GM12878 (cell line): ENCODE measurements at regions not wholly inside any gene's neighbourhood (a gene's known extent, or its start where the extent isn't known, plus 50 kb on each side); places are given as distances from the start of the nearest gene placed in this dataset.

Source experiments
- ATAC-seq: fragments of 200-7000 bp; cut with Tn5 transposase; 3 replicates; pipeline ENCODE4 v1.9.1; 2020; ENCODE audit warnings: mild to moderate bottlenecking, moderate library complexity
- BruUV-seq: library from RNA; stranded (reverse); fragments of 400-500 nt; replicated peaks from 2 replicates; lab custom pipeline; 2021; lab: Mats Ljungman, UMichigan
- CTCF ChIA-PET: fragments of 300-600 bp; sonication (Branson Sonifier 250); formaldehyde crosslinking; extraction: SDS; loops from one replicate; lab custom pipeline; 2021; ENCODE audit warnings: inconsistent platforms; lab: Yijun Ruan, JAX
- POLR2A ChIA-PET: fragments of 350-600 bp; formaldehyde crosslinking; extraction: SDS; loops from one replicate; lab custom pipeline; 2021; ENCODE audit warnings: inconsistent platforms; lab: Charles Lee
- RAD21 ChIA-PET: fragments of 300-600 bp; sonication (Branson Sonifier 250); formaldehyde crosslinking; loops from one replicate; lab custom pipeline; 2023; ENCODE audit warnings: antibody characterized with exemption; ENCODE audit not compliant: unreplicated experiment; lab: Charles Lee
- SMC1A ChIA-PET: fragments of 300-600 bp; sonication (Branson Sonifier 250); formaldehyde crosslinking; loops from one replicate; lab custom pipeline; 2023; ENCODE audit not compliant: unreplicated experiment, uncharacterized antibody; lab: Charles Lee
- DNase-seq: peaks from one replicate; pipeline ENCODE4 v3.0.0-alpha.2; 2011; ENCODE audit warnings: low read depth, low spot score
- FAIRE-seq: peaks from 3 replicates; lab custom pipeline; 2011; peaks lifted over from hg19 to GRCh38; lab: Jason Lieb, UNC
- H2AFZ ChIP-seq: 2 replicates; pipeline ENCODE4 v1.6.0; 2011; ENCODE audit warnings: low read depth, low read length, control low read depth; ENCODE audit not compliant: control insufficient read depth
- H3K27ac ChIP-seq: 2 replicates; pipeline ENCODE4 v1.5.1; 2011; ENCODE audit warnings: control low read depth; ENCODE audit not compliant: control insufficient read depth, insufficient read depth
- H3K27me3 ChIP-seq, 2 experiments: replicated peaks in 1 of 2; 2 replicates each; pipeline versions ENCODE4 v1.6.0 to v1.6.1; 2011; ENCODE audit warnings: low read length in 1 of 2; ENCODE audit not compliant: control insufficient read depth in 2 of 2, insufficient read depth in 2 of 2
- H3K36me3 ChIP-seq, 2 experiments: 2 replicates each; pipeline ENCODE4 v1.5.1; 2011; ENCODE audit warnings: low read length in 1 of 2; ENCODE audit not compliant: control insufficient read depth in 2 of 2, insufficient read depth in 2 of 2
- H3K4me1 ChIP-seq: 2 replicates; pipeline ENCODE4 v1.6.1; 2011; ENCODE audit warnings: mild to moderate bottlenecking, low read length, moderate library complexity, mixed read lengths; ENCODE audit not compliant: control insufficient read depth, insufficient read depth
- H3K4me2 ChIP-seq: 2 replicates; pipeline ENCODE4 v1.6.0; 2011; ENCODE audit warnings: control low read depth; ENCODE audit not compliant: control insufficient read depth, insufficient read depth
- H3K4me3 ChIP-seq: fragments of 200-600 bp; sonication (generic); 2 replicates; pipeline ENCODE4 v1.5.1; 2016
- H3K79me2 ChIP-seq: 2 replicates; pipeline ENCODE4 v1.6.0; 2011; ENCODE audit warnings: low read length; ENCODE audit not compliant: control insufficient read depth, insufficient read depth
- H3K9ac ChIP-seq: 2 replicates; pipeline ENCODE4 v1.8.0; 2011; ENCODE audit warnings: low read length, control low read depth, mixed read lengths; ENCODE audit not compliant: control insufficient read depth, insufficient read depth
- H3K9me3 ChIP-seq: replicated peaks from 3 replicates; pipeline ENCODE4 v1.5.1; 2011; ENCODE audit warnings: mild to moderate bottlenecking, low read length; ENCODE audit not compliant: control insufficient read depth, insufficient read depth
- H4K20me1 ChIP-seq: 2 replicates; pipeline ENCODE4 v1.6.0; 2011; ENCODE audit not compliant: control insufficient read depth, insufficient read depth
- CBX5 ChIP-seq: sonication (generic); IDR thresholded peaks from 2 replicates; pipeline ENCODE4 v1.6.1; 2016; ENCODE audit warnings: low read depth, moderate library complexity, mild to moderate bottlenecking, inconsistent platforms
- CHD2 ChIP-seq: IDR thresholded peaks from 2 replicates; pipeline ENCODE4 v1.6.1; 2011; ENCODE audit warnings: low read depth, low read length, improper control_type of control experiment, borderline replicate concordance
- CREM ChIP-seq: IDR thresholded peaks from 2 replicates; pipeline ENCODE4 v1.6.1; 2014; ENCODE audit warnings: antibody characterized with exemption, low read depth
- CTCF ChIP-seq, 3 experiments: IDR thresholded peaks in 2 of 3; conservative IDR thresholded peaks in 1 of 3; 2 replicates each; pipeline ENCODE4 v1.5.1; 2011; ENCODE audit warnings: low read depth in 3 of 3, low read length in 3 of 3, mild to moderate bottlenecking in 3 of 3, control low read depth in 2 of 3, moderate library complexity in 2 of 3, inconsistent platforms in 1 of 3, mixed read lengths in 1 of 3; ENCODE audit not compliant: control insufficient read depth in 2 of 3, insufficient read depth in 1 of 3; ENCODE audit errors: extremely low read depth in 1 of 3
- HDAC2 ChIP-seq: fragments of 200-600 bp; sonication (generic); IDR thresholded peaks from 2 replicates; pipeline ENCODE4 v1.6.1; 2017
- MAX ChIP-seq: IDR thresholded peaks from 2 replicates; pipeline ENCODE4 v1.6.1; 2012; ENCODE audit warnings: low read depth, low read length, improper control_type of control experiment
- NFYA ChIP-seq: IDR thresholded peaks from 2 replicates; pipeline ENCODE4 v1.6.1; 2011; ENCODE audit warnings: low read depth, mild to moderate bottlenecking, low read length, improper control_type of control experiment, borderline replicate concordance
- PML ChIP-seq: IDR thresholded peaks from 2 replicates; pipeline ENCODE4 v1.6.1; 2012; ENCODE audit warnings: low read length, inconsistent platforms
- RAD21 ChIP-seq: IDR thresholded peaks from 2 replicates; pipeline ENCODE4 v1.6.1; 2011; ENCODE audit warnings: mild to moderate bottlenecking, low read depth, low read length, moderate library complexity; ENCODE audit not compliant: insufficient read depth
- RB1 ChIP-seq: fragments of 450-650 bp; formaldehyde crosslinking; IDR thresholded peaks from 2 replicates; pipeline ENCODE4 v1.6.1; 2017; ENCODE audit warnings: mild to moderate bottlenecking, borderline replicate concordance
- RELA ChIP-seq: fragments of 450-650 bp; IDR thresholded peaks from 2 replicates; pipeline ENCODE4 v1.8.0; 2014; ENCODE audit warnings: borderline replicate concordance; ENCODE audit not compliant: partially characterized antibody
- SIN3A ChIP-seq: IDR thresholded peaks from 2 replicates; pipeline ENCODE4 v1.6.1; 2012; ENCODE audit warnings: low read depth, low read length, improper control_type of control experiment
- SMC3 ChIP-seq: IDR thresholded peaks from 2 replicates; pipeline ENCODE4 v1.6.1; 2011; ENCODE audit warnings: low read length, improper control_type of control experiment, borderline replicate concordance
- STAT3 ChIP-seq: IDR thresholded peaks from 2 replicates; pipeline ENCODE4 v1.6.1; 2011; ENCODE audit warnings: low read depth, low read length, improper control_type of control experiment
- SUZ12 ChIP-seq: fragments of 200-600 bp; sonication (generic); IDR thresholded peaks from one replicate; pipeline ENCODE4 v1.6.1; 2018; ENCODE audit warnings: antibody characterized with exemption, mild to moderate bottlenecking; ENCODE audit not compliant: unreplicated experiment
- TBL1XR1 ChIP-seq: IDR thresholded peaks from 2 replicates; pipeline ENCODE4 v1.6.1; 2012; ENCODE audit warnings: low read depth, low read length, improper control_type of control experiment
- TCF7 ChIP-seq: IDR thresholded peaks from 2 replicates; pipeline ENCODE4 v1.6.1; 2014; ENCODE audit warnings: antibody characterized with exemption, borderline replicate concordance
- ZNF384 ChIP-seq: IDR thresholded peaks from 2 replicates; pipeline ENCODE4 v1.6.1; 2012; ENCODE audit warnings: low read depth, mild to moderate bottlenecking, low read length, improper control_type of control experiment, borderline replicate concordance
- ZNF592 ChIP-seq: fragments of 450-650 bp; IDR thresholded peaks from 2 replicates; pipeline ENCODE4 v1.6.1; 2017; ENCODE audit warnings: mild to moderate bottlenecking, moderate library complexity
- WGBS: methylation state at CpG from one replicate; pipeline ENCODE4 v1.1.6; 2016; ENCODE audit warnings: low lambda C conversion rate; ENCODE audit not compliant: insufficient replicate concordance, insufficient coverage; ENCODE audit errors: missing lambda C conversion rate; 5-methylcytosine and 5-hydroxymethylcytosine counted together
- in situ Hi-C: fragments of 300-500 bp; cut with MboI; formaldehyde crosslinking; loops from 9 replicates; pipeline ENCODE4 v1.14.3; 2018; ENCODE audit warnings: mixed read lengths
- intact Hi-C: fragments of 100-400 bp; cut with micrococcal nuclease; formaldehyde crosslinking; loops from one replicate; pipeline ENCODE4 v1.14.2; 2022; ENCODE audit not compliant: unreplicated experiment

GRCh38 chr5:103475629-103476240, 86.9 kb downstream of the NUDT12 start:
- H2AFZ ChIP-seq = no peak overlapping the region
- H3K4me1 ChIP-seq = no peaks in the 10 kb centered on the region
- peak; percentile 73 for FAIRE-seq
- no peak overlapping the region for H3K4me3 ChIP-seq
- BruUV-seq = no TSS peak
- SMC1A ChIA-PET = interaction anchor here (0.7 to 2.5 kb wide), 16 partner anchors 10 to 894 kb away, joined by 3 to 34 read pairs (median 4); partner anchors contain the start of gene MACIR
- intact Hi-C loops = loop anchor here (1.0 to 10.0 kb wide), 5 partner anchors 219 to 1601 kb away; no protein-coding TSS in a partner anchor
- in situ Hi-C loops = no loop called here
- peak; percentile 73 for ATAC-seq
- no peaks in the 10 kb centered on the region for H3K79me2 ChIP-seq
- no peaks in the 10 kb centered on the region for H3K9me3 ChIP-seq
- CTCF ChIA-PET = interaction anchor here (0.5 to 4.3 kb wide), 34 partner anchors 10 to 1037 kb away, joined by 3 to 77 read pairs (median 4); partner anchors contain the start of gene MACIR
- RAD21 ChIA-PET = interaction anchor here (0.6 to 2.6 kb wide), 9 partner anchors 11 to 913 kb away, joined by 3 to 27 read pairs (median 3); partner anchors contain the start of gene MACIR
- H4K20me1 ChIP-seq = no peaks in the 10 kb centered on the region
- 36% methylated on average over 4 of the region's 4 CpGs for WGBS
- no peak for DNase-seq
- no peak overlapping the region for H3K9ac ChIP-seq
- H3K27me3 ChIP-seq = no peaks in the 10 kb centered on the region; a peak in 1 of 4 replicates
- H3K4me2 ChIP-seq = no peak overlapping the region
- H3K36me3 ChIP-seq = no peaks in the 10 kb centered on the region
- POLR2A ChIA-PET = interaction anchor here (0.6 to 1.2 kb wide), 2 partner anchors 29 to 220 kb away, joined by 3 to 6 read pairs; no protein-coding TSS in a partner anchor
- no peak overlapping the region for H3K27ac ChIP-seq
- TF ChIP-seq CBX5 (no peak), STAT3 (no peak), TBL1XR1 (no peak), SUZ12 (no peak), RAD21 (peak; percentile 85), RELA (no peak), HDAC2 (no peak), CREM (no peak), SMC3 (peak; percentile 63), PML (no peak), CTCF (IDR thresholded peaks at IDR 0.05 in 2 of 3, conservative IDR thresholded peaks at IDR 0.05 in 1 of 3; ENCODE audit: control insufficient read depth in 2 of 3, extremely low read depth in 1 of 3, insufficient read depth in 1 of 3, low read depth in 3 of 3, low read length in 3 of 3) (peak; percentile 45 to 74 (median 53)), MAX (no peak), SIN3A (no peak), TCF7 (no peak), CHD2 (no peak), ZNF592 (peak; percentile 35; the same call in 1 of the 2 replicates), NFYA (no peak), RB1 (no peak), ZNF384 (no peak)
